ENCODE measurements at regions not wholly inside any gene's neighbourhood (a gene's known extent, or its start where the extent isn't known, plus 50 kb on each side); places are given as distances from the start of the nearest gene placed in this dataset.

DNA sequence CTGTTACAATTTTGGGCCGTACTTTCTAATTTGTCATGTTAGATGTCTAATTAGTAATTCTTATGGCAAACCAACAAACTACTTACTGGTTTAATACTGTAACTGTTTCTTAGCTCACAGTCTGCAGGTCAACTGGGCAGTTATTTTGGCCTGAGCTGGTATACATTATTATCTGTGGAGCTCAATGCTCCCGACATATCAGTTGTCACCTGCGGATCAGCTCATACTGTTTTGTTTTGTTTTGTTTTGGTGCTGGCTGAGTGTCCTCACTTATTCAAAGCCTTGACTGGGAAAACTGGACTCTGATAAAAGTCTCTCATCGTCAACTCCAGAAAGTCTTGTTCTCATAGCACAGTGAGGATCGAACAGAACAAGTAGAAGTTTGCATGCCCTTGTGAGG lies 1060.6 kb upstream of the CDH8 start:
- H3K27ac ChIP-seq, result no peak overlapping the region
- H3K9me3 ChIP-seq, result no peaks in the 10 kb centered on the region
- no peak for DNase-seq
- intact Hi-C loops (cut with DNase I; ENCODE audit: low total_unique reads), result no loop called here
- no peaks in the 10 kb centered on the region for H3K4me1 ChIP-seq
- WGBS, 2 donors, result 91 to 93% methylated on average over 5 of the region's 5 CpGs
- H3K36me3 ChIP-seq (ENCODE audit: low read depth, missing control alignments), result no peaks in the 10 kb centered on the region
- no peaks in the 10 kb centered on the region for H3K27me3 ChIP-seq
- H3K4me3 ChIP-seq, result no peak overlapping the region
- TF ChIP-seq POLR2A (IDR thresholded peaks at IDR 0.05), result no peak
- TF ChIP-seq CTCF (IDR thresholded peaks at IDR 0.05), result no peak

DNA sequence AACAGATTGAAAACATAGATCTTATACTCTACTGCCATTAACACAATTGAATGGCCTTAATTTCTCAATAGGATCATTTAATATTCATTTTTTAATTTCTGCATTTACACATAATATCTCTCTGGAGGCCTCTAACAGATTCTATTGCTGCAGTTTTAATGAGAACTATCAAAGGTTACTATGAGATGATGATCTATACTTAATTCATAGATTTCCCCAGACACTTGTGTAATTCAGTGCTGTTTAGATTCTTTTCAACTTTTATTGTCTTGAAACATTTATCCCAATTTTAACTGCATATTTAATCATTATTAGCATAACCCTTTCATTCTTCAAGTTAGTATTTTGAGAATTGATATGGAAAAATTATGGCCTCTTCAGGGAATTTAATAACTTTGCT lies 1056.5 kb upstream of the CDH8 start:
- Histone ChIP-seq H3K9me3 (no peaks in the 10 kb centered on the region), H3K36me3 (ENCODE audit: low read depth, missing control alignments) (no peaks in the 10 kb centered on the region), H3K4me3 (no peak overlapping the region), H3K27me3 (no peaks in the 10 kb centered on the region), H3K4me1 (no peaks in the 10 kb centered on the region), H3K27ac (no peak overlapping the region)
- TF ChIP-seq CTCF (IDR thresholded peaks at IDR 0.05) (no peak), POLR2A (IDR thresholded peaks at IDR 0.05) (no peak)
- DNase-seq, result no peak
- intact Hi-C loops (cut with DNase I; ENCODE audit: low total_unique reads), result no loop called here

- Histone ChIP-seq H3K4me1 (no peaks in the 10 kb centered on the region), H3K9me3 (no peaks in the 10 kb centered on the region), H3K27me3 (no peaks in the 10 kb centered on the region), H3K36me3 (ENCODE audit: low read depth, missing control alignments) (no peaks in the 10 kb centered on the region), H3K4me3 (no peak overlapping the region), H3K27ac (no peak overlapping the region)
- intact Hi-C loops (cut with DNase I; ENCODE audit: low total_unique reads), result no loop called here
- 85 to 88% methylated on average over 2 of the region's 2 CpGs for WGBS, 2 donors
- TF ChIP-seq CTCF (IDR thresholded peaks at IDR 0.05) (no peak), POLR2A (IDR thresholded peaks at IDR 0.05) (no peak)
- no peak for DNase-seq
Measured at GRCh38 chr16:63082101-63082500, 1045.9 kb upstream of the CDH8 start.

DNA sequence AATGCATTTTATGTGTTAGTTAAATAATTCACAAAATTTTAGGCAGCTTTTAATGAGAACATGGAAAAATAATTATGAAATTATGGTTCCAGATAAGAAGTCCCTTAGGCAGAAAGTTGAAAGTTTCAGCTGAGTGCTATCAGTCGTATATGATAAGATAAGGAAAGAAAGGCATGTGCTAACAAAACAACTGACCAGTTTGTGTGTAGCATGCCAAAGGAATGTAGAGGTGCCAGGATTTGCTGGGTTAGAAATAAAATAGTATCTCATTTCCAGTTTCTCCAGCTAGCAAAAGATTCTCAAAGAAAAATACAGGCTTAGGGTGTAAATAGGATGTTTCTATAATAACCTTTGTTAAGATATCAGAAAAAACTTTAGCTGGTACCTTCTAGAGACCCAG lies 1044.5 kb upstream of the CDH8 start:
- no peaks in the 10 kb centered on the region for H3K9me3 ChIP-seq
- no peak for DNase-seq
- no peaks in the 10 kb centered on the region for H3K4me1 ChIP-seq
- no peaks in the 10 kb centered on the region for H3K27me3 ChIP-seq
- no peak overlapping the region for H3K27ac ChIP-seq
- H3K36me3 ChIP-seq (ENCODE audit: low read depth, missing control alignments), result no peaks in the 10 kb centered on the region
- H3K4me3 ChIP-seq, result no peak overlapping the region
- intact Hi-C loops (cut with DNase I; ENCODE audit: low total_unique reads), result no loop called here
- WGBS, 2 donors, result 17 to 30% methylated on average over 1 of the region's 1 CpG
- no peak for TF ChIP-seq CTCF (IDR thresholded peaks at IDR 0.05)
- TF ChIP-seq POLR2A (IDR thresholded peaks at IDR 0.05), result no peak

- no peak overlapping the region for H3K4me3 ChIP-seq
- no peaks in the 10 kb centered on the region for H3K9me3 ChIP-seq
- H3K4me1 ChIP-seq, result no peaks in the 10 kb centered on the region
- TF ChIP-seq POLR2A (IDR thresholded peaks at IDR 0.05) (no peak), CTCF (IDR thresholded peaks at IDR 0.05) (no peak)
- no peaks in the 10 kb centered on the region for H3K27me3 ChIP-seq
- no peak for DNase-seq
- intact Hi-C loops (cut with DNase I; ENCODE audit: low total_unique reads), result no loop called here
- no peaks in the 10 kb centered on the region for H3K36me3 ChIP-seq (ENCODE audit: low read depth, missing control alignments)
- H3K27ac ChIP-seq, result no peak overlapping the region
- 66 to 71% methylated on average over 4 of the region's 4 CpGs for WGBS, 2 donors
Measured at GRCh38 chr16:63069047-63069446, 1032.8 kb upstream of the CDH8 start.

Data from testis (tissue), 2 donors.